Upper lobe of left lung (tissue), 6 donors: ENCODE measurements at regions not wholly inside any gene's neighbourhood (a gene's known extent, or its start where the extent isn't known, plus 50 kb on each side); places are given as distances from the start of the nearest gene placed in this dataset.

Source experiments
- ATAC-seq, 2 donors: fragments of 200-7000 bp; cut with Tn5 transposase; one replicate each; pipeline ENCODE4 v1.9.1; 2022; ENCODE audit warnings: mild to moderate bottlenecking in 2 of 2, moderate library complexity in 2 of 2; ENCODE audit not compliant: low FRiP score in 2 of 2
- DNase-seq, 2 donors: peaks; one replicate each; pipeline ENCODE4 v3.0.0-alpha.2; 2019 to 2020
- H3K27ac ChIP-seq, 4 donors: fragments of 200-600 bp; sonication (generic); one replicate each; pipeline ENCODE4 v1.5.1; 2016 to 2019
- H3K27me3 ChIP-seq, 4 donors: fragments of 200-600 bp; sonication (generic); one replicate each; pipeline ENCODE4 v1.5.1; 2017 to 2019
- H3K36me3 ChIP-seq, 4 donors: fragments of 200-600 bp; sonication (generic); one replicate each; pipeline ENCODE4 v1.5.1; 2016 to 2019
- H3K4me1 ChIP-seq, 4 donors: fragments of 200-600 bp; sonication (generic); one replicate each; pipeline ENCODE4 v1.5.1; 2018 to 2019
- H3K4me3 ChIP-seq, 4 donors: fragments of 200-600 bp; sonication (generic); one replicate each; pipeline ENCODE4 v1.5.1; 2017 to 2019; ENCODE audit warnings: mild to moderate bottlenecking in 2 of 4, moderate library complexity in 1 of 4
- H3K9me3 ChIP-seq, 4 donors: fragments of 200-600 bp; sonication (generic); one replicate each; pipeline ENCODE4 v1.5.1; 2018 to 2019
- CTCF ChIP-seq, 6 experiments: fragments of 450-650 bp in 4 of 6; fragments of 200-600 bp in 2 of 6; sonication (generic) in 2 of 6; IDR thresholded peaks; one replicate each; pipeline ENCODE4 v1.5.1; 2016 to 2019; ENCODE audit warnings: antibody characterized with exemption in 6 of 6
- EP300 ChIP-seq, 4 donors: sonication (generic); formaldehyde crosslinking; IDR thresholded peaks; one replicate each; pipeline ENCODE4 v1.5.1; 2017; ENCODE audit warnings: antibody characterized with exemption in 4 of 4, control low read depth in 2 of 4
- POLR2A ChIP-seq, 4 donors: fragments of 450-650 bp; IDR thresholded peaks; one replicate each; pipeline ENCODE4 v1.5.1; 2016 to 2017; ENCODE audit warnings: antibody characterized with exemption in 4 of 4, mild to moderate bottlenecking in 2 of 4
- POLR2AphosphoS5 ChIP-seq, 2 donors: sonication (generic); formaldehyde crosslinking; IDR thresholded peaks; one replicate each; pipeline ENCODE4 v1.5.1; 2017; ENCODE audit warnings: antibody characterized with exemption in 2 of 2
- WGBS, 2 donors: methylation state at CpG; one replicate each; pipeline ENCODE4 v1.1.5; 2017 to 2018; 5-methylcytosine and 5-hydroxymethylcytosine counted together
- donor health status: DM: no; HTN: no; CAD: no; lungs with moderate emphysema.
- donor health status: DM: no; HTN: yes; CAD: no; lungs with severe emphysema.

GRCh38 chr1:177656598-177656997 lies 313.3 kb downstream of the SEC16B start:
- Histone ChIP-seq H3K4me1 (no peaks in the 10 kb centered on the region), H3K27me3 (no peaks in the 10 kb centered on the region), H3K9me3 (no peaks in the 10 kb centered on the region), H3K27ac (no peak overlapping the region), H3K36me3 (no peaks in the 10 kb centered on the region), H3K4me3 (no peak overlapping the region)
- 83 to 87% methylated on average over 3 of the region's 3 CpGs for WGBS, 2 donors
- TF ChIP-seq POLR2A (IDR thresholded peaks at IDR 0.05) (no peak), CTCF (IDR thresholded peaks at IDR 0.05) (no peak), POLR2AphosphoS5 (IDR thresholded peaks at IDR 0.05) (no peak), EP300 (IDR thresholded peaks at IDR 0.05) (no peak)
- no peak for ATAC-seq
- no peak for DNase-seq

GRCh38 chr1:177650947-177651346 lies 318.9 kb downstream of the SEC16B start:
- Histone ChIP-seq H3K4me1 (no peaks in the 10 kb centered on the region), H3K4me3 (no peak overlapping the region), H3K36me3 (no peaks in the 10 kb centered on the region), H3K27ac (no peak overlapping the region), H3K9me3 (no peaks in the 10 kb centered on the region), H3K27me3 (no peaks in the 10 kb centered on the region)
- no peak for DNase-seq
- TF ChIP-seq EP300 (IDR thresholded peaks at IDR 0.05) (peak in 1 of 4 donors; percentile 70), POLR2A (IDR thresholded peaks at IDR 0.05) (no peak)
- WGBS, 2 donors, result 63 to 79% methylated on average over 3 of the region's 3 CpGs
- peak in 1 of 2 donors; percentile 37 for ATAC-seq

- ATAC-seq (no peak), DNase-seq (no peak)
- no peak overlapping the region for H3K4me3 ChIP-seq
- no peak overlapping the region for H3K27ac ChIP-seq
- no peaks in the 10 kb centered on the region for H3K36me3 ChIP-seq
- no peaks in the 10 kb centered on the region for H3K27me3 ChIP-seq
- TF ChIP-seq POLR2AphosphoS5 (IDR thresholded peaks at IDR 0.05) (no peak), EP300 (IDR thresholded peaks at IDR 0.05) (no peak), POLR2A (IDR thresholded peaks at IDR 0.05) (no peak), CTCF (IDR thresholded peaks at IDR 0.05) (no peak)
- no peaks in the 10 kb centered on the region for H3K9me3 ChIP-seq
- 71 to 76% methylated on average over 6 of the region's 6 CpGs for WGBS, 2 donors
- H3K4me1 ChIP-seq, result no peaks in the 10 kb centered on the region
Observed at GRCh38 chr1:177648731-177649265, 321.1 kb downstream of the SEC16B start.

- Histone ChIP-seq H3K4me3 (no peak overlapping the region), H3K9me3 (no peaks in the 10 kb centered on the region), H3K27ac (no peak overlapping the region), H3K36me3 (no peaks in the 10 kb centered on the region), H3K27me3 (no peaks in the 10 kb centered on the region), H3K4me1 (no peaks in the 10 kb centered on the region)
- no peak for ATAC-seq
- DNase-seq, result no peak
- TF ChIP-seq POLR2AphosphoS5 (IDR thresholded peaks at IDR 0.05) (no peak), POLR2A (IDR thresholded peaks at IDR 0.05) (no peak), CTCF (IDR thresholded peaks at IDR 0.05) (no peak), EP300 (IDR thresholded peaks at IDR 0.05) (no peak)
- 91% methylated on average over 1 of the region's 1 CpG; no CpG with 5 or more reads in 1 of the 2 donors for WGBS, 2 donors
Observed at GRCh38 chr1:177648138-177648537, 321.7 kb downstream of the SEC16B start.

GRCh38 chr1:177646757-177647730 lies 322.8 kb downstream of the SEC16B start:
- WGBS, 2 donors, result 67 to 76% methylated on average over 4 of the region's 4 CpGs
- Histone ChIP-seq H3K27ac (no peak overlapping the region), H3K4me1 (no peaks in the 10 kb centered on the region), H3K9me3 (no peaks in the 10 kb centered on the region), H3K4me3 (no peak overlapping the region), H3K27me3 (no peaks in the 10 kb centered on the region), H3K36me3 (no peaks in the 10 kb centered on the region)
- no peak for TF ChIP-seq CTCF (IDR thresholded peaks at IDR 0.05)
- TF ChIP-seq POLR2A (IDR thresholded peaks at IDR 0.05), result no peak
- no peak for TF ChIP-seq EP300 (IDR thresholded peaks at IDR 0.05)
- TF ChIP-seq POLR2AphosphoS5 (IDR thresholded peaks at IDR 0.05), result no peak
- no peak for DNase-seq
- ATAC-seq, result no peak
